GM21390 (cell line): ENCODE measurements at regions not wholly inside any gene's neighbourhood (a gene's known extent, or its start where the extent isn't known, plus 50 kb on each side); places are given as distances from the start of the nearest gene placed in this dataset.
"Not testable (repeated sequence)": the region's sequence is repeated elsewhere in the genome, so short reads cannot be mapped to it uniquely, and the experiment has no call there.

Experiments
- ATAC-seq: cut with Tn5 transposase; IDR thresholded peaks from one replicate; pipeline ENCODE4 v1.9.1; 2021; ENCODE audit not compliant: unreplicated experiment

DNA sequence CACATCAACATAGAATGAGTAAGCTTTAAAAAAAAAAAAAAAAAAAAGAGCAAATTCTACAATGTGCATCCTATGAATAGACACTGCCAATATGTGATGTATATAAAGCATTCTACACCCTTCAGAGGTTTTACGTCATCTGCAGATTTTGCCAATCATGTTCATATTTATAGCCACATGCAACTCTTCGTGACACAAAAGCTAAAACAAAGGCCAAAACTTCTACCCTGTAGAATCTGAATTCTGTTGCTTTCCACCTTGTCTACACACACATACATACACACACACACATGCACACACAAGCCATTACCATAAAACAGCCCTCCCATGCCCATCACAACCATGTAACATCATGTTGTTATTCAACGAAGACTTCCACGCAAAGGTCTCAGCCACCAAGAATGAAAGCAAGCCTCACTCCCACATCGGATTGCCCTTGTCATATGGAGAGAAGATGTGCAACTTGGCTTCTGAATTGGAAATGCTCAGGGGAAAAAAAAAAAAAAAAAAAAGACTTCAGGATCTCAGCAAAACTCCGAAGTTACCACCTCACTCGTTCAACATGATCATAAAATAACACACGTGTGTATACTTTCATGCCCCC lies 479.4 kb upstream of the JARID2 start:
- ATAC-seq = no peak

DNA sequence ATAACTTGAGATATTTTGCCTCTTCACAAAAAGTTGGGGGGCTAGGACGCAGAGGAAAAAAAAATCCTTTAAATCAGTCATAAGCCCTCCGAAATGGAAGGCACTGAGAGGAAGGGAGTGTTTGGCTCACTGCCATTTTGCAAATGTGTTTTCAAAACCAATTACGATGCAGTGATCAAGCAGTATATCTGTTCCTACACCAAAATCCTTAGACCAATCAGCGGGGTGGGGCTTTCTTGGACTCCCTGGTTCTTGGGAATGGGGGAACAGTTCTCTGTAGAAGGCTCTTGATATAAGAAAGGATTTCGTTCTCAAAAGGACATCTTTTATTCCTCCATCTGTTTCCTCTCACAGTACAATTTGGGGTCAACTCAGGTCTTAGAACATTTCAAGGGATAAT lies 478.6 kb upstream of the JARID2 start:
- ATAC-seq = no peak

DNA sequence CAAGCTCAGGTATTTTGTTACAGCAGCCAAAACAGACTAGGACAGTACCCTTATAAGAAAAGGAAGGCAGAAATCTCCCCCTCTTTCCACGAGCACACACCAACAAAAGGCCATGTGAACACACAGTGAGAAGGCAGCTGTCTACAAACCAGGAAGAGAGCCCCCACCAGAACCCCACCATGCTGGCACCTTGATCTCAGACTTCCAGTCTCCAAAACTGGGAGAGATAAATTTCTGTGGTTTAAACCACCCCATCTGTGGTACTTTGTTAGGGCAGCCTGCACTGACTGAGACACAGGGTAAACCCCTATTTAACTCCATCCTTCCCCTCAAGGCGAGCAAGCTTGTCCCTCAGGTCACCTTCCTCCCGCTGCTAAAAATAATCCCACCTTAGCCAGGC lies 475.8 kb upstream of the JARID2 start:
- ATAC-seq = no peak

DNA sequence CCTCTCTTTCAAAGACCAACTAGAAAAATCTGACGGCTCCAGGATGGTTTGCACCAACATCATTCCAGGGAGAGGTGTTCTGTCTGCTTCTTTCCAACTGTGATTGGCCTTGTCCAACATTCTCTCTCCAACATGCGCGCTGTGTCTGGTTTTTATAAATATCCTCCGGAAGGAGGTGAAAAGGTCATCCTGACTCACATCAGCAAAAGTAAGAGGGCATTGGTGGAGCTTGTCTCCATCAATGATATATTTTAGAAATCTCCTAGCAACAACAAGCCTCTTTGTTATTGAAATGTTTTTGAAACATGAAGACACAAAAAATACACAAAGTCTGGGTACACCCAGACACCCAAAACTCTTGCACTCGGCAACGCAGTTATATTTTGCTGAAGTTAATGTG lies 475.3 kb upstream of the JARID2 start:
- no peak for ATAC-seq

DNA sequence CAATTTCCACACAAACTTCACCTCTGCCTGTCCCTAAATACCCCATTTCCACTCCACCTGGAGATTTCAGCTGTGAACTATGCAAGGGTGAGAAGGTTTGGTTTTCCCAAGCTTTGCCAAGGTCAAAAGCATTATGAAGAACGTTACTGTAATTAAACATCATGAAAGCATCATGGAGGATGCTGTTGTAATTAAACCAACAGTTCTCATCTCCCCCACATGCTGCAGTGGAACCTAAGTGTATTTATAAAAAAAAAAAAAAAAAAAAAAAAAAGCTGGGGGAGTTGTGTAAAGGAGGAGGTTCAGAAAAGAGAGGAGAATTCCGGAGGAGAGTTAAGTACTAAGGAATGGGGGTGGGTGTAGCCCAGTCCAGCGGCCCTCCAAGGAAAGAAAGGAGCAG lies 474.9 kb upstream of the JARID2 start:
- ATAC-seq = no peak

DNA sequence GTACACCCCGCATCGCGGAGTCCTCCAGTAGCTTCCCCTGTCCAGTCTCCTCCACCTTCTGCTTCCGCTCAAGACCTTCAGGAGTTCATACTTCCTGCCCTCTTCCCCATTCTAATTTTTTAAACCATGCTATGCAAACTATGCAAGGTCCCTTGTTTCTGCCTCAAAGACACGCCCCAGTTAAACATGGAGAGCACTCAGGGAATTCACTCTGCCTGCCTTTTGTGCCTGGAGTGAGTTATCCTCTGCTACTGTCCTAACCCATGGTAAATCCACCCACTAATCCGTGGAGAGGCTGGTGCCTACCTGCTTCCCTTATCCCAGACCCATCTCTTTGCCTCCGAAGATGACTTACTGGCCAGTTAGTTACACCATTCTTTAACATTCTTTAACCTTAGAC lies 473.7 kb upstream of the JARID2 start:
- ATAC-seq = no peak

DNA sequence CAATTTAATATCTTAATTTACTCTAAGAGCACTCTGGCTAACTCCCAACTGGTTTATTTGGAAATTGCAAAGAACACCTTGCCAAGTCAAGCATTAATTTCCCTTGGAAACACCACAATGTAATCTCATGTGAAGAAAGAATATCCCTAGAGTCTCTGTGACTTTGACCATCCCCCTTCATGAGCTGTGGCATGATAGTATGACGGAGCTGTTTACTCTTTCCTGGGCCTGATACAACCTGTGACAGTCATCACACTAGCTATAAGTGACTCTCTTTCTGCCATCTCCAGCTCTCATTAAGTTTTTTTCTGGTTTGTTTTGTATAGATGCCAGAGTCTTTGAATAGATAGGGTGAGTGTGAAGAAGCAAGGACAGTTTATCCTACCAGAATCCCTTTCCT lies 470.3 kb upstream of the JARID2 start:
- no peak for ATAC-seq

DNA sequence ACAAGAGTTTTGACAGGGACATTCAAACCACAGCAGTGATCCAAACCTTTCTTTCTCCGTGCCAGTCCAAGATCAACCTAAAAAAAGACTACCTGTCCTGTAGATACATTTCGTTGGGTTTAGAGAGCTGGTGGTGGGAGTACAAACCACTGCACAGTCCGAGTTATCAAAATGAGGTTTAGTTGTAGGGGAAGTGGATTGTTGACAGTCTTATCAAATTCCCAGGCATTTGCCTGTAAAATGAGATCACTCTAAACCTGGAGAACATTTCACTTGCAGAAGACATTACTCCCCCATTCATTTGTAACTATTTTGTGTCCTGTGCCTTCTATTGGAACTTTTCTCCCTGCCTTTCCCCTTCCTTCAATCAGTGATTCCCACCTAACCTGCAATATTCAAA lies 469.6 kb upstream of the JARID2 start:
- ATAC-seq = no peak

DNA sequence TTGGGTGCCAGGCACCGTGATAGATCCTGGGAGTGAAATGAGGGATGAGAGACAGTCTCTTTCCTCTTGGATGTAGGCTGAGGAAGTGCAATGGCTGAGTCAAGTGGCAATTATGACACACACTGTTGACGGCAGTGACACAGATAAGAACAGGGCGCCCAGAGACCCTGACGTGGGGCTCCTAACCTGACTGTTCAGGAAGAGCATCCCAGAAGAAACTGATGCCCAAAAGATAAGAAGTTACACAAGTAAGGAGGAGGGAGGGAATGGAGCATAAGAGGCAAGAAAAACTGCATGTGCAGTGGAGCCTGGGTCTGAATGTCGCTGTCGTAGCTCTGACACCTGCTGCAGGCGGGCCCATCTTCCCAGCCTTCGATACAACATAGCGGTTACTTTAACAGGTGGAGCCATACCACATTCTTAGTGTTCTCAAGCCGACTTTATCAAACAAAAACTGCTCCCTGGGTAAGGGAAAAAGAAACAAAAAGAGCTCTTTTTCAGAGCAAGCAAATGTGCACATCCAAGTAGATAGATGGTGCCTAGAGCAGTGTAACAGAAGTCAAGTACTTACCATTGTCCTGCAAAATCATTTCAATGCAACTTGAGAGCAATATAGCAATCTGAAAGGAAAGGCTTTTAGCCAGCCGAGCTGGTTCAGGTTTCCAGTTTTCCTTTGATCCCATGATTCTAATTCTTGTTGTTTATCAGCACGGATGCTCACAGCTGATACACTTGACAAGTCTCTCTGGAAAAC lies 463.9 kb upstream of the JARID2 start:
- ATAC-seq = no peak

DNA sequence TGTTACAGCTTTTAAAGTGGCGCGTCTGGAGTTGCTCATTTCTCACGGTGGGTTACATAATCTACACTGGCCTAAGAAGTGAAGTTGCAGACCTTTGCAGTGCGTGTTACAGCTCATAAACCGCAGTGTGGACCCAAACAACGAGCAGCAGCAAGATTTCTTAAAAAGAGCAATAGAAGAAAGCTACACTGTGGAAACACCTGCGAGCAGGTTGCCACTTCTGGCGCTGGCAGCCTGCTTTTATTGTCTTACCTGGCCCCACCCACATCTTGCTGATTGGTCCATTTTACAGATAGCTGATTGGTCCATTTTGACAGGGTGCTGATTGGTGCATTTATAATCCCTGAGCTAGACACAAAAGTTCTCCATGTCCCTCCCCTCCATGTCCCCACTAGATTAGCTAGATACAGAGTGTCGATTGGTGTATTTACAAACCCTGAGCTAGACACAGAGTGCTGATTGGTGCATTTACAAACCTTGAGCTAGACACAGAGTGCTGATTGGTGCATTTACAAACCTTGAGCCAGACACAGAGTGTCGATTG lies 462.9 kb upstream of the JARID2 start:
- ATAC-seq = not testable (repeated sequence)

DNA sequence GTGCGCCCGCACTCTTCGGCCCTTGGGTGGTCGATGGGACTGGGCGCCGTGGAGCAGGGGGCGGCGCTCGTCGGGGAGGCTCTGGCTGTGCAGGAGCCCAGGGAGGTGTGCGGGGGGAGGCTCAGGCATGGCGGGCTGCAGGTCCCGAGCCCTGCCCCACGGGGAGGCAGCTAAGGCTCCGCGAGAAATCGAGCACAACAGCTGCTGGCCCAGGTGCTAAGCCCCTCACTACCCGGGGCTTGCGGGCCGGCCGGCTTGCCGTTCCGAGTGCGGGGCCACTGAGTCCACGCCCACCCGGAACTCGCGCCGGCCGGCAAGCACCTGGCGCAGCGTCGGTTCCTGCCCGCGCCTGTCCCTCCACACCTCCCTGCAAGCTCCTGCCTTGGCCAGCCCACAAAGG lies 462.3 kb upstream of the JARID2 start:
- ATAC-seq = no peak

DNA sequence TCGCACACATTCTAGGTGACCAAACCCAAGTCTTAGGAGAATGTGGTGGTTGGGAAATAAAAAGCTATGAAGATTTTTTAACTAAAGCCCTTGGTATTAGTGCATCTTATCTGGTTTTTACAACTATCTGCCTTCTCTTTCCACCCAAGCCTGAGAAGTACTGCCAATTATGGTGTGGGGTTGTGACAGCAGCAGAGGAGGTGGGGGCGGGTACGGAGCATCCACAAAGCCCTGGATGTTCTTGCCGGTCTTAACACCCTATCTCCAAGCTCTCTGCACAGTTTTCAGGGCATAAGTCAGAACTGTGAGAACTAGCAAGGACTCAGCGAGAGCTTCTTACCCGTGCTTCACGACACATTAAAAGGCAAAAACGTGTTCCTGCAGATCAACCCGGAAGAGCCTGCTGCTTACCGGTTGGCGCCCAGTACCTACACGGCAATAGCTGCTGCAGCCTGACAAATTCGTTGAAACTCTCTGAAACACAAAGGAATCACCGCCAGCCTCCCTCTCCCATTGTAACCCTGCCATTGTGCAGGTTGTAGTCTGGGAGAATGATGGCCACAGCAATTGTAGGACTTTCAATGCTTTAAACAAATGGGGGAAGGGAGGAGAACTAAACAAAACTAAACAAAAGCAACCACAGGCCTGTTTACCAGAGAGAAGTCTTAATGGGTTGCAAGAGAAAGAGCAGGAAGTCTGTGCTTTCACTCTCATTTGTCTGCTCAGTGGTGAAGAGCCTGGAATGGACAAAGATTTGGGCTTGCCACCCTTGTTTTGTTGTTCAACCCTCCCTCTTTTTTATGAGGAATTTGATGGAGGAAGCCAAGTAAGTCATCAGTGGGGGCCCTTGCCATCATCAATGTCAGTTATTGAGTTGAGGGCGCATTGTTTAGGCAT lies 461.0 kb upstream of the JARID2 start:
- no peak for ATAC-seq

DNA sequence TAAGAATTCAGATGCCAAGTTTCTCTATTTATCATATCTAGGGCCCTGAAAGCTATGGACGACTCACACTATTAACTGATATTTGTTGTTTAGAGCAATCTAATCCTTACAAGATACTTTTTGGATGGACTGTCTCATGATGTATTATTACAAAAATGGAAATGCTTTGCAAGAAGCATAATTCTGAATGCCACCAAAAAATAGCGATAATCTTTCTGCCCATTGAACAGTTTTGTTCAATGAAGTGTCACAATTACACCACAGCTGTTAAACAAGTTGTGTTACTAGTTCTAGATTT lies 460.4 kb upstream of the JARID2 start:
- no peak for ATAC-seq

DNA sequence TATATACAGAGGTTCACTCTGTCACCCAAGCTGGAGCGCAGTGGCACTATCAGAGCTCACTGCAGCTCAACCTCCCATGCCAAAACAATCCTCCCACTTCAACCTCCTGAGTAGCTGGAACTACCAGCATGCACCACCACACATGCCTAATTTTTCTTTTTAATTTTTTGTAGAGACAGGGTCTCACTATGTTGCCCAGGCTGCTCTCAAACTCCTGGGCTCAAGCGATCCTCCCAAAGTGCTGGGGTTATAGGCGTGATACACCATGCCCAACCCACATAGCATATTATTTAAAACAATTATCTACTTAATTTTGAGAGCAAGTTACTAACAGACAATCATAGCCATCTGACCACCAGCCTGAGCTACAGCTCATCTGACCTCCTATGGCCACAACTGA lies 459.9 kb upstream of the JARID2 start:
- no peak for ATAC-seq

DNA sequence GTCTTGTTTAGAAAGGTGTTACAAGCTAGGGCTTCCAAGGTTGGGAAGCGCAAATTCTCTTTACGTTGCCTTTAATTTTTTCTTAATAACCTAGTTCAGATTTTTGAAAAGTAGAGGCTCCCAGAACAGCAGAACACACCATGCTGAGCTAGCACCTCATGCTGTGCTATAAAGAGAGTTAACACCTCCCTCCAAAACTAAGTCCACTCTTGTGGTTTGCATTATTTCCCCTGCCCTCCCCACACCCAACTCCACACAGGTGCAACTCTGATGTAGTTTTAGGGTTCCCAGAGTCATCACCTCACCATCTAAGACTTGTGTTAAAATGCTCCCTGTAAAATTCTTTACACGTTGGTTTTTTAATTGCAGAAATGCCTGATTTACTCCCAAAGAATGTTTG lies 459.4 kb upstream of the JARID2 start:
- no peak for ATAC-seq

DNA sequence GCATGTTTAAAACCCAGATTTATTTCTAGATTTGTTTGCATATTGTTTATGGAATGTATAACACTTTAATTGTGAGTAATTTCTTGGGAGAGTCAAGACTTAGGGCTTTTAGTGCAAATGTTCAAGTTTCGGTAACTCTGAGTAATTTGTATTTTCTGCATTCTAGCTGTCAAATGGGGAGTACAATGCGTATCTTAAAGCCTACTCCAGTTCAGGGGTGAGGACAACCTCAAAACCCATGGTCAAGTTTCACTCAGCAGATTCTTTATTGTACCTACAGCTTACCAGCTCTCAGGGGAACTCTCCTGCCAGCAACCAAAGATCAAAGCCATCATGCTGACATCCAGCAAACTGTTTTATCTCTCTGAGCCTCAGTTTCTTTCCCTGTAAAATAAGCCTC lies 458.6 kb upstream of the JARID2 start:
- no peak for ATAC-seq

DNA sequence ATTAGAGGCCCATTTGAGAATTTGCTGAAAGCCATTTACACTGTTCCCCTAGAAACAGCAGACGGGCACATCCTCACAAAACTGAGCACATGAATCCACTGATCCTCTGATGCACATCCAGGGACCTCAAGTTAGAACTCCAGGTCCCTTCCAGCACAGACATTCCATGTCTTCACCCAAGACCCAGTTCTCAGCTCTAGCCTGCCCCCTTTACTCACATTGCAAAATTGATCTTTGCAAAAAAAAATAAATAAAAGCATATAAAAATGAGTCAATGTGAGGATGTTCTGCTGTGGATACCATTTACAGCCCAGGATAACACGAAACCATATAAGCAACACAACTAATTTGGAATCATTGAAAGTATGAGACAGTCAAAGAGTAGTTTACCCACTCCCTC lies 458.2 kb upstream of the JARID2 start:
- ATAC-seq = no peak

DNA sequence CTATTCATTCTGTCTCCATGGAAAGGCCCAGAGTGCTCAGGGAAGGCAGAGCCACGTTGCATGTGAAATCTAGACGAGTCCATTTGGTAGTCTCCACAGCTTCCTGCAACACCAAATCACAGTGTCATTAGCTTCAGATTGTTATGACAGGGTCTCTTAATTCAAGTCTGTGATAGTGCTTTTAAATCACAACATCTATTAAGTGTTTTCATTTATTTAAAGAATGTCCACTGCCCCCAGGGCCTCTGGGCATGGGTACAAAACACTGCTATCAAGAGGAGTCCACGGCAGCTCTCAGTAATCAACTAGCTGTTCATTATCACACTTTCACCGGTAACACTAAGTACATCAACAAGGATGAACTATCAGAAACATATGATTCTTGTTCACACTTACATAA lies 455.9 kb upstream of the JARID2 start:
- no peak for ATAC-seq

DNA sequence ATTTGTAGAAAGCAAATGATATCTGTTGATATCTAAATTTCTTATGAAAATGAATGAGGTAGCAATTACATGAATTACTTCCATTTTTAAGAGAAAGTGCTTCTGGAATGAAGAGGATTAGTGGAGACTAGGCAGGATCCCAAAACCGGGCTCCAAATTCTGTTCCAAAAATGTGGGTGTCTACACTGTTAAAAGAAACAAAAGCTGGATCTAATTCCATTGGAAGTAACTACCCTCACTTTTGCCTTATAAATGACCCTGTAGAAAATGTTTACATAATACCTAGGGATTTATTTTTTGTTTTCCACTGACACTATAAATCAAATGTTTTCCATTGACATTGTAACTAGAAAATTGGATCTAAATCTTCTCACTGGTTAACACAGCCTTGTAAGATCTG lies 454.9 kb upstream of the JARID2 start:
- ATAC-seq = no peak

DNA sequence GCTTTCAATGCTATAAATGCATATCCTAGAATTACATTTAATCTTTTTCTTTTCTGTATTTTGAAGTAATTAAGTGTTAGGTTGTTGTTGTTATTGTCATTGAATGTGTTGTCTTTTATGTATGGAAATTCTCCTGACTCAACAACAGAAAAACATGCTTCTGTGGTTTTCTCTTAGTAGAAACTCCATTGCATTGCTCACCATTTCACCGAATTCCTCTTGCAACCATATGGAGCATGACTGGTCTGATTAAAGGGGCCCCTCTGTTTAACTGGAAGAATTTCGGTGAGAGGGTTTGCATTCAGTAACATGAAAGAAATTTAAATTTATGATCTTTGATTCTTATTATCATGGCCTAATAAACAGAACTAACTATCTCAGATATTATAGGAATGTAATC lies 454.3 kb upstream of the JARID2 start:
- no peak for ATAC-seq

DNA sequence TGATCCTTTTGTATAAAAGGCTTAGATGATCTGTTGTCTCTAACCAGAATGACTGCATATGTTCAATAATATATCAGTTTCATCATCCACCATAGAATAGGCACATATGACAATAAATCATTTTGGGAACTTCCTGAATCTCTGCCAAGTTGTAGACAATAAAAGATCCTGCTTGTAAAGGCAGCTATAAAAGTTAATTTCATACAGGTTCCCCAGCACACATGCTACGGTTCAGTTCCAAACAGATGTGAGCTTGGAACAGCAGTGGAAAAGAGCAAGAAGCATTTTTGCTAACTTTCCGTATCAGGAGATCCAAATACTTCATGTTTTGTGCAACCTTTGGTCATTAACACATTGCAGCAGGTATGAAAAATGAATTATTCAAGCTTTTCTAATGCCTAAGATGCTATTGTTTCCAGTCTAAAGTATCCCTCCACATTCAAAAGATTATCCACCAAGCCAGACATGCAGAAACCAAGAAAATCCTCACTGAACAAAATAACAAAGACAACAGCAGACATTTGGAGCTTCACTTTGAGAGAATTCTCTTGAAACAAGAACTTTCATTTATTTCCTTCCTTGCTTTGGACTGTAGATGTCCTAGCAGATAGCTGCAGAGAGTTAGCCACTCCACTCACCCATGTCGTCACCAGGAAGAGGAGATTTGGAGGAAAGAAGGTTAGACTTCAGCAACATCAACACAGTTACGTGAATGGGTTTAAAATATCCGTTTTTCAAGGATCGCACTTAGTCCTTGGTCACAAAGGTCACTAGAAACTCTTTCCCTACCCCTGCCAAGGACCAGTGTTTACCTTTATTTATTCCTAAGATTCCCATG lies 453.5 kb upstream of the JARID2 start:
- ATAC-seq = no peak
